ENCODE measurements at regions not wholly inside any gene's neighbourhood (a gene's known extent, or its start where the extent isn't known, plus 50 kb on each side); places are given as distances from the start of the nearest gene placed in this dataset.

GRCh38 chr7:47710201-47710935, 128.5 kb upstream of the TNS3 start:
- H3K27ac ChIP-seq = peak overlapping the region in 3 of 4 donors; percentile 17 to 51 (median 21)
- no peak overlapping the region for H3K4me3 ChIP-seq
- H3K36me3 ChIP-seq = no peaks in the 10 kb centered on the region
- WGBS, 2 donors (ENCODE audit: low coverage in 1 of 2) = 81 to 93% methylated on average over 2 to 3 of the region's 15 CpGs
- H3K4me1 ChIP-seq = peaks cover 0 to 28% (median 9%) of the 10 kb centered on the region in 3 donors
- TF ChIP-seq POLR2AphosphoS5 (IDR thresholded peaks at IDR 0.05) (peak; percentile 55), EP300 (IDR thresholded peaks at IDR 0.05) (no peak)
- no peaks in the 10 kb centered on the region for H3K9me3 ChIP-seq
- H3K27me3 ChIP-seq = no peaks in the 10 kb centered on the region
- ATAC-seq = peak; percentile 77

GRCh38 chr7:47709451-47709850, 127.5 kb upstream of the TNS3 start:
- no peaks in the 10 kb centered on the region for H3K9me3 ChIP-seq
- ATAC-seq = peak; percentile 28
- H3K36me3 ChIP-seq = no peaks in the 10 kb centered on the region
- TF ChIP-seq EP300 (IDR thresholded peaks at IDR 0.05) = no peak
- TF ChIP-seq POLR2A (IDR thresholded peaks at IDR 0.05) = no peak
- no peak for TF ChIP-seq POLR2AphosphoS5 (IDR thresholded peaks at IDR 0.05)
- no peak for TF ChIP-seq CTCF (IDR thresholded peaks at IDR 0.05)
- no peak overlapping the region for H3K27ac ChIP-seq
- peaks cover 0 to 28% (median 9%) of the 10 kb centered on the region in 3 donors for H3K4me1 ChIP-seq
- WGBS, 2 donors (ENCODE audit: low coverage in 1 of 2) = 80% methylated on average over 1 of the region's 6 CpGs; no CpG with 5 or more reads in 1 of the 2 donors
- no peaks in the 10 kb centered on the region for H3K27me3 ChIP-seq
- H3K4me3 ChIP-seq = no peak overlapping the region

- no peak overlapping the region for H3K4me3 ChIP-seq
- H3K36me3 ChIP-seq = no peaks in the 10 kb centered on the region
- H3K27me3 ChIP-seq = no peaks in the 10 kb centered on the region
- ATAC-seq = no peak
- H3K27ac ChIP-seq = no peak overlapping the region
- 95 to 100% methylated on average over 1 to 3 of the region's 4 CpGs for WGBS, 2 donors (ENCODE audit: low coverage in 1 of 2)
- TF ChIP-seq POLR2AphosphoS5 (IDR thresholded peaks at IDR 0.05) = no peak
- no peak for TF ChIP-seq EP300 (IDR thresholded peaks at IDR 0.05)
- TF ChIP-seq POLR2A (IDR thresholded peaks at IDR 0.05) = no peak
- TF ChIP-seq CTCF (IDR thresholded peaks at IDR 0.05) = no peak
- H3K9me3 ChIP-seq = no peaks in the 10 kb centered on the region
- H3K4me1 ChIP-seq = peaks cover 0 to 28% (median 9%) of the 10 kb centered on the region in 3 donors
These were observed 127.1 kb upstream of the TNS3 start for GRCh38 chr7:47709051-47709450.

- Histone ChIP-seq H3K27ac (no peak overlapping the region), H3K36me3 (no peaks in the 10 kb centered on the region), H3K27me3 (no peaks in the 10 kb centered on the region), H3K9me3 (no peaks in the 10 kb centered on the region), H3K4me3 (no peak overlapping the region), H3K4me1 (peaks cover 0 to 28% (median 9%) of the 10 kb centered on the region in 3 donors)
- WGBS, 2 donors (ENCODE audit: low coverage in 1 of 2) = 91 to 100% methylated on average over 3 to 6 of the region's 6 CpGs
- ATAC-seq = no peak
- no peak for TF ChIP-seq EP300 (IDR thresholded peaks at IDR 0.05)
- no peak for TF ChIP-seq CTCF (IDR thresholded peaks at IDR 0.05)
- TF ChIP-seq POLR2A (IDR thresholded peaks at IDR 0.05) = no peak
These were observed 125.7 kb upstream of the TNS3 start for GRCh38 chr7:47707583-47707982.

- TF ChIP-seq POLR2A (IDR thresholded peaks at IDR 0.05) (no peak), POLR2AphosphoS5 (IDR thresholded peaks at IDR 0.05) (no peak), EP300 (IDR thresholded peaks at IDR 0.05) (no peak), CTCF (IDR thresholded peaks at IDR 0.05) (no peak)
- H3K4me1 ChIP-seq = peaks cover 0 to 24% (median 3%) of the 10 kb centered on the region in 3 donors
- ATAC-seq = no peak
- no peak overlapping the region for H3K4me3 ChIP-seq
- no peak overlapping the region for H3K27ac ChIP-seq
- no peaks in the 10 kb centered on the region for H3K9me3 ChIP-seq
- H3K27me3 ChIP-seq = no peaks in the 10 kb centered on the region
- no peaks in the 10 kb centered on the region for H3K36me3 ChIP-seq
- 84 to 94% methylated on average over 2 of the region's 2 CpGs for WGBS, 2 donors (ENCODE audit: low coverage in 1 of 2)
These were observed 123.0 kb upstream of the TNS3 start for GRCh38 chr7:47704936-47705335.

Data from gastroesophageal sphincter (tissue), 4 donors.